ENCODE measurements at regions not wholly inside any gene's neighbourhood (a gene's known extent, or its start where the extent isn't known, plus 50 kb on each side); places are given as distances from the start of the nearest gene placed in this dataset.
A peak's percentile ranks its signal among the peaks of the same experiment; 100 is the strongest.

DNA sequence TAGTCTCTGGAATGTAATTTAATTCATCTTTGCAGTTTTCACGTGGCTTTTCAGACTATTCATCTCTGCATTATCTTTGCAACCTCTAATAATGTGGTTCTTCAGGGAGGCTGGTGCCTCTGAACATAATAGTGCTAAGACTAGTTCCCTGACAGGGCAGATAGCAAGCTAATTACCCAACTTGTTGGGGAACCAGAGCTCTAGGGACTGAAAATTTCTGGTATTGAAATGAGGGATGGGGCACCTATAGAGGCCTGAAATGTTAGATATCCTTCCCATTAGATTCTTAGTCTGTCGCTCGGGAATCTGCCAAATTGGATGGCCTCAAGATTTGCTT is 693.6 kb upstream of the MAP3K7 start:
- Histone ChIP-seq H3K9ac (replicated peaks in 1 of 4; ENCODE audit: extremely low read depth in 1 of 4, low read depth in 3 of 4, low read length in 3 of 4) (no peak overlapping the region), H3K79me2 (ENCODE audit: control insufficient read depth in 1 of 2, insufficient read depth in 2 of 2, low read length in 2 of 2) (no peaks in the 10 kb centered on the region), H3K18ac (ENCODE audit: extremely low read depth, low read length) (no peak overlapping the region), H2AFZ (ENCODE audit: low read length) (no peak overlapping the region), H4K5ac (ENCODE audit: insufficient read length, low read depth, low read length) (no peak overlapping the region), H3K23me2 (ENCODE audit: low read depth, low read length) (no peaks in the 10 kb centered on the region), H3K4me1 (replicated peaks in 1 of 4; ENCODE audit: control insufficient read depth in 3 of 4, insufficient read depth in 4 of 4, low read length in 3 of 4) (peaks cover 0 to 10% (median 4%) of the 10 kb centered on the region in 4 experiments; a peak in 3 of 7 replicates), H3K4me2 (ENCODE audit: insufficient read depth in 1 of 2, low read depth in 2 of 2, low read length in 2 of 2) (peak overlapping the region in 1 of 2 experiments; percentile 41; a peak in 2 of 4 replicates), H2BK15ac (ENCODE audit: low read length) (no peak overlapping the region), H2BK120ac (replicated peaks; ENCODE audit: low read depth, low read length) (no peak overlapping the region), H2AK5ac (ENCODE audit: low read depth, low read length) (no peak overlapping the region), H3K79me1 (ENCODE audit: low read depth, low read length) (no peaks in the 10 kb centered on the region), H3K14ac (ENCODE audit: insufficient read length) (no peak overlapping the region), H4K20me1 (replicated peaks in 1 of 2; ENCODE audit: control insufficient read depth in 1 of 2, insufficient read depth in 2 of 2, low read length in 2 of 2) (no peaks in the 10 kb centered on the region), H3K36me3 (ENCODE audit: control insufficient read depth in 2 of 4, insufficient read depth in 4 of 4, low read length in 3 of 4) (no peaks in the 10 kb centered on the region), H3K27me3 (replicated peaks in 1 of 4; ENCODE audit: control insufficient read depth in 3 of 4, extremely low read depth in 1 of 4, insufficient read depth in 3 of 4, low read length in 3 of 4) (peaks cover 0 to 2% (median 0%) of the 10 kb centered on the region in 4 experiments; a peak in 1 of 7 replicates), H3K27ac (ENCODE audit: low read depth, low read length) (no peak overlapping the region), H4K91ac (replicated peaks; ENCODE audit: insufficient read length, low read length) (no peak overlapping the region), H3K56ac (replicated peaks; ENCODE audit: insufficient read length, low read depth, low read length) (no peak overlapping the region), H3K4me3 (ENCODE audit: extremely low read depth in 1 of 4, insufficient read depth in 2 of 4, low read depth in 3 of 4, low read length in 4 of 4) (no peak overlapping the region), H4K8ac (ENCODE audit: extremely low read depth, insufficient read depth, low read length) (no peak overlapping the region), H3K9me3 (ENCODE audit: insufficient read depth in 2 of 2, low read depth in 1 of 2, low read length in 1 of 2) (no peaks in the 10 kb centered on the region), H2BK5ac (ENCODE audit: low read depth, low read length) (no peak overlapping the region), H2BK12ac (ENCODE audit: low read depth, low read length) (no peak overlapping the region), H3K23ac (ENCODE audit: insufficient read length) (no peak overlapping the region), H3K4ac (replicated peaks; ENCODE audit: insufficient read length, low read depth, low read length) (no peak overlapping the region), H2BK20ac (ENCODE audit: low read length) (no peak overlapping the region)
- 61% methylated on average over 3 of the region's 3 CpGs; no CpG with 5 or more reads in 1 of the 2 experiments for WGBS, 2 experiments (ENCODE audit: extremely low coverage in 1 of 2, insufficient coverage in 1 of 2, insufficient read length in 1 of 2, insufficient replicate concordance in 2 of 2, low coverage in 1 of 2, low lambda C conversion rate in 2 of 2, missing lambda C conversion rate in 1 of 2)
- POLR2A ChIA-PET (ENCODE audit: partially characterized antibody): no interaction called here
- no peak for FAIRE-seq
- CTCF ChIA-PET (ENCODE audit: partially characterized antibody): interaction anchor here (0.6 to 5.7 kb wide), 6 partner anchors 10 to 339 kb away, joined by 3 to 33 read pairs (median 4); no protein-coding TSS in a partner anchor
- DNase-seq (ENCODE audit: low read depth in 1 of 2, low spot score in 2 of 2): no peak
- TF ChIP-seq KDM4A (IDR thresholded peaks at IDR 0.05; ENCODE audit: low read depth, low read length, severe bottlenecking): no peak
- TF ChIP-seq MAFK (IDR thresholded peaks at IDR 0.05; ENCODE audit: low read depth, low read length): no peak
- TF ChIP-seq, protein P1, sequence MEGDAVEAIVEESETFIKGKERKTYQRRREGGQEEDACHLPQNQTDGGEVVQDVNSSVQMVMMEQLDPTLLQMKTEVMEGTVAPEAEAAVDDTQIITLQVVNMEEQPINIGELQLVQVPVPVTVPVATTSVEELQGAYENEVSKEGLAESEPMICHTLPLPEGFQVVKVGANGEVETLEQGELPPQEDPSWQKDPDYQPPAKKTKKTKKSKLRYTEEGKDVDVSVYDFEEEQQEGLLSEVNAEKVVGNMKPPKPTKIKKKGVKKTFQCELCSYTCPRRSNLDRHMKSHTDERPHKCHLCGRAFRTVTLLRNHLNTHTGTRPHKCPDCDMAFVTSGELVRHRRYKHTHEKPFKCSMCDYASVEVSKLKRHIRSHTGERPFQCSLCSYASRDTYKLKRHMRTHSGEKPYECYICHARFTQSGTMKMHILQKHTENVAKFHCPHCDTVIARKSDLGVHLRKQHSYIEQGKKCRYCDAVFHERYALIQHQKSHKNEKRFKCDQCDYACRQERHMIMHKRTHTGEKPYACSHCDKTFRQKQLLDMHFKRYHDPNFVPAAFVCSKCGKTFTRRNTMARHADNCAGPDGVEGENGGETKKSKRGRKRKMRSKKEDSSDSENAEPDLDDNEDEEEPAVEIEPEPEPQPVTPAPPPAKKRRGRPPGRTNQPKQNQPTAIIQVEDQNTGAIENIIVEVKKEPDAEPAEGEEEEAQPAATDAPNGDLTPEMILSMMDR (IDR thresholded peaks at IDR 0.05; ENCODE audit: control extremely low read depth in 1 of 3, insufficient read depth in 1 of 3, low read depth in 1 of 3, low read length in 3 of 3): no peak
- no peak for TF ChIP-seq SIN3A (conservative IDR thresholded peaks at IDR 0.05 in 1 of 2, IDR thresholded peaks at IDR 0.05 in 1 of 2; ENCODE audit: low read depth in 1 of 2, low read length in 2 of 2)

Measured in H1 (cell line).